Endothelial cell of umbilical vein (primary cell): ENCODE measurements at regions not wholly inside any gene's neighbourhood (a gene's known extent, or its start where the extent isn't known, plus 50 kb on each side); places are given as distances from the start of the nearest gene placed in this dataset.

Experiments
- CTCF ChIP-seq, 2 donors: IDR thresholded peaks; 1 replicate in 1 of 2; 2 replicates in 1 of 2; pipeline ENCODE4 v1.5.1; 2011; ENCODE audit warnings: low read length in 2 of 2, mild to moderate bottlenecking in 2 of 2, moderate library complexity in 2 of 2, control low read depth in 1 of 2, inconsistent platforms in 1 of 2, low read depth in 1 of 2; ENCODE audit not compliant: insufficient read depth in 1 of 2; ENCODE audit errors: extremely low read depth in 1 of 2
- EZH2 ChIP-seq: IDR thresholded peaks from 2 replicates; pipeline ENCODE4 v1.6.1; 2012; ENCODE audit warnings: borderline replicate concordance, low read depth, mild to moderate bottlenecking, moderate library complexity, low read length, inconsistent platforms; ENCODE audit not compliant: severe bottlenecking
- FOS ChIP-seq: IDR thresholded peaks from 2 replicates; pipeline ENCODE4 v1.6.1; 2011; ENCODE audit warnings: mild to moderate bottlenecking, low read length, moderate library complexity, borderline replicate concordance; ENCODE audit not compliant: insufficient read depth
- GATA2 ChIP-seq: IDR thresholded peaks from 2 replicates; pipeline ENCODE4 v1.7.0; 2011; ENCODE audit warnings: low read depth, mild to moderate bottlenecking, moderate library complexity, mixed read lengths, low read length; ENCODE audit not compliant: insufficient read length, insufficient read depth
- MAX ChIP-seq: IDR thresholded peaks from 2 replicates; pipeline ENCODE4 v1.6.1; 2011; ENCODE audit not compliant: insufficient read depth, insufficient read length
- MYC ChIP-seq: IDR thresholded peaks from one replicate; pipeline ENCODE4 v1.6.1; 2011; ENCODE audit warnings: mild to moderate bottlenecking, low read depth, low read length
- POLR2A ChIP-seq: IDR thresholded peaks from 2 replicates; pipeline ENCODE4 v1.6.1; 2012; ENCODE audit warnings: low read depth, mild to moderate bottlenecking, control low read depth, low read length
- POLR2AphosphoS5 ChIP-seq: IDR thresholded peaks from 2 replicates; pipeline ENCODE4 v1.6.1; 2012; ENCODE audit warnings: low read depth, mild to moderate bottlenecking, control low read depth, low read length, moderate library complexity; ENCODE audit not compliant: insufficient read depth

DNA sequence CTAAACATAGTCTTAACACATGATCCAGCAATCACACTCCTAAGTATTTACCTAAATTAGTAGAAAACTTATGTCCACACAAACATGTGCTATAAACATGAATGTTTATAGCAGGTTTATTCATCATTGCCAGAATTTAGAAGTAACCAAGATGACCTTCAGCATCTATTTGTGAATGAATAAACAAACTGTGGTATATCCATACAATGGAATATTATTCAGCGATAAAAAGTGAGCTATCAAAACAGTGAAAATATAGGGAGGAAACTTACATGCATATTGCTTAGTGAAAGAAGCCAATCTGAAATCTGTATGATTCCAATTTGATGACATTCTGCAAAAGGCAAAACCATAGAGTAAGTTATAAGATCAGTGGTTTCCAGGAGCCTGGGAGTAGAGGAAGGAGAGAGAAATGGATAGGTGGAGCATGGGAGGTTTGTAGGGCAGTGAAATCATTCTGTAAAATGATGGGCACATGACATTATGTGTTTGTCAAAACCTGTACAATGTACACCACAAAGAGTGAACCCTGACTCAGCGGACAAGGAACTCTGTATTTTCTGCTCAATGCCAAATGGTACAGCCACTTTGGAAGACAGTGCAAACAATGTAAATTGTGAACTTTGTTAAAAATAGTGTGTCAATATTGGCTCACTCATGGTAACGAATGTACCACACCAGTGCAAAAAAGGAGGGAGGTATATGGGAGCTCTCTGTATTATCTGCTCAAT, 61.9 kb upstream of the IGFBP2 start:
- TF ChIP-seq CTCF (IDR thresholded peaks at IDR 0.05; ENCODE audit: extremely low read depth in 1 of 2, insufficient read depth in 1 of 2, low read depth in 1 of 2, low read length in 2 of 2) (no peak), POLR2A (no peak), EZH2 (no peak), POLR2AphosphoS5 (no peak), MAX (no peak), MYC (no peak), FOS (no peak), GATA2 (no peak)
